CD4-positive, alpha-beta T cell treated with Interleukin-1 beta for 1 hour (primary cell): ENCODE measurements at regions not wholly inside any gene's neighbourhood (a gene's known extent, or its start where the extent isn't known, plus 50 kb on each side); places are given as distances from the start of the nearest gene placed in this dataset.

Experiments used
- DNase-seq, 2 donors: peaks; one replicate each; pipeline ENCODE4 v3.0.0-alpha.2; 2020 to 2022

GRCh38 chr7:101712652-101713051 is 83.6 kb upstream of the MYL10 start:
- no peak for DNase-seq

GRCh38 chr7:101714097-101714496 is 85.0 kb upstream of the MYL10 start:
- no peak for DNase-seq

GRCh38 chr7:101717628-101718357 is 88.7 kb upstream of the MYL10 start:
- peak; percentile 22 to 76 for DNase-seq

GRCh38 chr7:101718363-101719122 is 89.4 kb upstream of the MYL10 start:
- DNase-seq, result peak in 1 of 2 donors; percentile 42

- DNase-seq, result no peak
These were observed 90.0 kb upstream of the MYL10 start for GRCh38 chr7:101719123-101719470.

- DNase-seq, result no peak
These were observed 91.2 kb upstream of the MYL10 start for GRCh38 chr7:101720324-101720723.

GRCh38 chr7:101722247-101722646 is 93.2 kb upstream of the MYL10 start:
- DNase-seq, result no peak

GRCh38 chr7:101723835-101724234 is 93.6 kb upstream of the CUX1 start:
- DNase-seq, result no peak

GRCh38 chr7:101724957-101725356 is 92.5 kb upstream of the CUX1 start:
- no peak for DNase-seq

GRCh38 chr7:101725921-101726320 is 91.5 kb upstream of the CUX1 start:
- DNase-seq, result no peak

GRCh38 chr7:101727184-101727583 is 90.2 kb upstream of the CUX1 start:
- DNase-seq, result no peak

GRCh38 chr7:101728128-101728527 is 89.3 kb upstream of the CUX1 start:
- no peak for DNase-seq

GRCh38 chr7:101728873-101729240 is 88.6 kb upstream of the CUX1 start:
- DNase-seq, result peak in 1 of 2 donors; percentile 29

- DNase-seq, result no peak
These were observed 88.1 kb upstream of the CUX1 start for GRCh38 chr7:101729241-101729883.

GRCh38 chr7:101731502-101732084 is 85.8 kb upstream of the CUX1 start:
- DNase-seq, result no peak

GRCh38 chr7:101733713-101734475 is 83.5 kb upstream of the CUX1 start:
- peak in 1 of 2 donors; percentile 24 for DNase-seq

- no peak for DNase-seq
These were observed 81.3 kb upstream of the CUX1 start for GRCh38 chr7:101736084-101736483.

GRCh38 chr7:101739775-101740398 is 77.5 kb upstream of the CUX1 start:
- DNase-seq, result no peak

GRCh38 chr7:101740981-101741725 is 76.3 kb upstream of the CUX1 start:
- DNase-seq, result no peak

- peak; percentile 65 to 71 for DNase-seq
These were observed 74.0 kb upstream of the CUX1 start for GRCh38 chr7:101743241-101743994.

- DNase-seq, result no peak
These were observed 73.4 kb upstream of the CUX1 start for GRCh38 chr7:101743995-101744360.
